Sigmoid colon (tissue), 6 donors: ENCODE measurements at regions not wholly inside any gene's neighbourhood (a gene's known extent, or its start where the extent isn't known, plus 50 kb on each side); places are given as distances from the start of the nearest gene placed in this dataset.

Experiments used
- DNase-seq: peaks from one replicate; pipeline ENCODE4 v3.0.0-alpha.2; 2019
- H3K27ac ChIP-seq, 4 donors: fragments of 200-600 bp; sonication (generic); one replicate each; pipeline ENCODE4 v1.5.1; 2016 to 2019; ENCODE audit warnings: mild to moderate bottlenecking in 1 of 4
- H3K27me3 ChIP-seq, 3 donors: fragments of 200-600 bp; sonication (generic); one replicate each; pipeline ENCODE4 v1.5.1; 2019; ENCODE audit warnings: mild to moderate bottlenecking in 1 of 3
- H3K36me3 ChIP-seq, 4 donors: fragments of 200-600 bp; sonication (generic); one replicate each; pipeline ENCODE4 v1.5.1; 2016 to 2019
- H3K4me1 ChIP-seq, 4 donors: fragments of 200-600 bp; sonication (generic); one replicate each; pipeline ENCODE4 v1.5.1; 2017 to 2019
- H3K4me3 ChIP-seq, 4 donors: fragments of 200-600 bp; sonication (generic); one replicate each; pipeline ENCODE4 v1.5.1; 2017 to 2019; ENCODE audit warnings: mild to moderate bottlenecking in 2 of 4, moderate library complexity in 1 of 4
- H3K9me3 ChIP-seq, 4 donors: fragments of 200-600 bp in 3 of 4; sonication (generic) in 3 of 4; one replicate each; pipeline versions ENCODE4 v1.5.1 to v1.6.1; 2013 to 2019
- EP300 ChIP-seq, 4 donors: sonication (generic); formaldehyde crosslinking; IDR thresholded peaks; one replicate each; pipeline ENCODE4 v1.6.1; 2017; ENCODE audit warnings: antibody characterized with exemption in 4 of 4
- POLR2A ChIP-seq, 2 donors: fragments of 450-650 bp; IDR thresholded peaks; one replicate each; pipeline ENCODE4 v1.6.1; 2016; ENCODE audit warnings: antibody characterized with exemption in 2 of 2, mild to moderate bottlenecking in 2 of 2, moderate library complexity in 2 of 2
- POLR2AphosphoS5 ChIP-seq, 4 donors: sonication (generic); formaldehyde crosslinking; IDR thresholded peaks; one replicate each; pipeline ENCODE4 v1.6.1; 2017; ENCODE audit warnings: antibody characterized with exemption in 4 of 4
- WGBS, 2 donors: extraction: QIAGEN DNeasy Blood & Tissue Kit; methylation state at CpG; one replicate each; pipeline ENCODE4 v1.1.7; 2013; 5-methylcytosine and 5-hydroxymethylcytosine counted together
- intact Hi-C: fragments of 100-400 bp; cut with DNase I; formaldehyde crosslinking; loops from one replicate; pipeline ENCODE4 v1.15.1; 2023
- TF ChIP-seq, protein P1 (sequence below), 4 experiments: fragments of 450-650 bp in 3 of 4; fragments of 200-600 bp in 1 of 4; IDR thresholded peaks; one replicate each; pipeline ENCODE4 v1.5.1; 2016 to 2019; ENCODE audit warnings: antibody characterized with exemption in 4 of 4, mild to moderate bottlenecking in 3 of 4, moderate library complexity in 2 of 4
- donor health status: healthy with polysubstance abuse.
- donor health status: healthy.

DNA sequence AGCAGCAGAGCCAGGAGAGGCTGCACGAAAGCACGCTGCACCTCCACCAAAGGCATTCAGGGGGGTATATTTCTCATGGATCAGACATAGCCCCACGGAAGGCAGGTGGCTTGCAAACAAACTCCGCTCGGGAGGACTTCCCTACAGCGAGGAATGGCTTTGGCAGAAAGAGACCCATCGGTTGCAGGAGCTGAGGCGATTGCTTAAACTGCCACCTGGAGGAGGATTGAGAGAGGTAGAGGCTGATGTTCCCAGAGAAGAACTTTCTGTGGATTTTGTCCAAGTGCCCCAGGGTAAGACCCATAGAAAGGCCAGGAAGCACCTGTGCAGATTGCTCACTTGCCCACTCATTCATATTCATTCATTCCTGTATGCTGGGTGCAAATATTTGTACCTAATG, 89.1 kb downstream of the NEUROD6 start:
- no peaks in the 10 kb centered on the region for H3K4me1 ChIP-seq
- no peak overlapping the region for H3K27ac ChIP-seq
- H3K36me3 ChIP-seq = no peaks in the 10 kb centered on the region
- WGBS, 2 donors = 62 to 81% methylated on average over 8 of the region's 8 CpGs
- H3K27me3 ChIP-seq = no peaks in the 10 kb centered on the region
- no peak overlapping the region for H3K4me3 ChIP-seq
- no peaks in the 10 kb centered on the region for H3K9me3 ChIP-seq
- no peak for DNase-seq
- intact Hi-C loops = no loop called here
- TF ChIP-seq EP300 (IDR thresholded peaks at IDR 0.05) (no peak), POLR2A (IDR thresholded peaks at IDR 0.05) (no peak), POLR2AphosphoS5 (IDR thresholded peaks at IDR 0.05) (no peak)
- TF ChIP-seq, protein P1, sequence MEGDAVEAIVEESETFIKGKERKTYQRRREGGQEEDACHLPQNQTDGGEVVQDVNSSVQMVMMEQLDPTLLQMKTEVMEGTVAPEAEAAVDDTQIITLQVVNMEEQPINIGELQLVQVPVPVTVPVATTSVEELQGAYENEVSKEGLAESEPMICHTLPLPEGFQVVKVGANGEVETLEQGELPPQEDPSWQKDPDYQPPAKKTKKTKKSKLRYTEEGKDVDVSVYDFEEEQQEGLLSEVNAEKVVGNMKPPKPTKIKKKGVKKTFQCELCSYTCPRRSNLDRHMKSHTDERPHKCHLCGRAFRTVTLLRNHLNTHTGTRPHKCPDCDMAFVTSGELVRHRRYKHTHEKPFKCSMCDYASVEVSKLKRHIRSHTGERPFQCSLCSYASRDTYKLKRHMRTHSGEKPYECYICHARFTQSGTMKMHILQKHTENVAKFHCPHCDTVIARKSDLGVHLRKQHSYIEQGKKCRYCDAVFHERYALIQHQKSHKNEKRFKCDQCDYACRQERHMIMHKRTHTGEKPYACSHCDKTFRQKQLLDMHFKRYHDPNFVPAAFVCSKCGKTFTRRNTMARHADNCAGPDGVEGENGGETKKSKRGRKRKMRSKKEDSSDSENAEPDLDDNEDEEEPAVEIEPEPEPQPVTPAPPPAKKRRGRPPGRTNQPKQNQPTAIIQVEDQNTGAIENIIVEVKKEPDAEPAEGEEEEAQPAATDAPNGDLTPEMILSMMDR (IDR thresholded peaks at IDR 0.05) = no peak

DNA sequence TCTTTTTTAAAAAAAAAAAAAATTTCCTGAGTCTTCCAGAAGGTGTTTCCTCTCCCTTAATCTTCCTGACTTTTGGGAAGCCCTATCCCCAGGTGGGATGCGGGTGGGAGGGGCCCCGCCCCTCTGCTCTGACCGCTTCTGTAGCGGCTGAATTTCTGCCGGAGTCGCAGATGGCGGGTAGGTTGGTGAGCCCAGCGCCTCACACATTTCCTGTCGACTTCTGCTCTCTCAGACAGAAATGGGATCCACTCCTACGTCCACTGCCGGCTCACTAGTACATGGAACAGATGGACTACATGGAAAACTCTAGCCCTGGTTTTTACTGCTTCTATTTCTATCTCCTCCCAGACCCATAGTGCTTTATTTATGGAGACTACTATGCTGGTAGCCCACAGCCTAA, 90.9 kb downstream of the NEUROD6 start:
- no peak overlapping the region for H3K4me3 ChIP-seq
- WGBS, 2 donors = 43 to 65% methylated on average over 11 of the region's 11 CpGs
- H3K27me3 ChIP-seq = no peaks in the 10 kb centered on the region
- H3K4me1 ChIP-seq = no peaks in the 10 kb centered on the region
- TF ChIP-seq POLR2AphosphoS5 (IDR thresholded peaks at IDR 0.05) (no peak), POLR2A (IDR thresholded peaks at IDR 0.05) (no peak), EP300 (IDR thresholded peaks at IDR 0.05) (no peak)
- TF ChIP-seq, protein P1 (IDR thresholded peaks at IDR 0.05) = no peak
- H3K9me3 ChIP-seq = no peaks in the 10 kb centered on the region
- DNase-seq = no peak
- H3K36me3 ChIP-seq = no peaks in the 10 kb centered on the region
- H3K27ac ChIP-seq = no peak overlapping the region
- intact Hi-C loops = no loop called here

DNA sequence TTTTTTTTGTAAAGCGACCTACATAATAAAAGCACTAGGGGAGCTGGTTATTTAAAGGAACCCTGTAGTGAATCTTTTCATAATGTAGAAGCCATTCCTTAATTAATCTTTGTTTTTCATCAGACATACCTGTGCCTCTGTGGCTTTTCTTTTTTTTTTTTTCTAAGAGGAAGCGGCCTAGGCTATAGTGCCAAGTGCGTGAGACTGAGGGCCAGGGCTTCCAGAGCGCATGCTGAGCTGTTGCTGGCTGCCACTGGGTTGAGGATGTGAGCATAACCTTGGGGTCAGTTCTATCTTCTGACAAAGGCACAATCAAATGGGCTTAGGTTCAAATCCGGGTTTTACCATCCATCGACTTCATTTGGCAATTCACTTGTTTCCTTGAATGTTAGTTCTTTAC, 103.7 kb downstream of the NEUROD6 start:
- Histone ChIP-seq H3K4me3 (no peak overlapping the region), H3K27ac (no peak overlapping the region), H3K27me3 (no peaks in the 10 kb centered on the region), H3K4me1 (no peaks in the 10 kb centered on the region), H3K36me3 (no peaks in the 10 kb centered on the region), H3K9me3 (no peaks in the 10 kb centered on the region)
- no peak for DNase-seq
- 90 to 92% methylated on average over 6 of the region's 6 CpGs for WGBS, 2 donors
- TF ChIP-seq EP300 (IDR thresholded peaks at IDR 0.05) (no peak), POLR2A (IDR thresholded peaks at IDR 0.05) (no peak), POLR2AphosphoS5 (IDR thresholded peaks at IDR 0.05) (no peak)
- TF ChIP-seq, protein P1 (IDR thresholded peaks at IDR 0.05) = no peak
- intact Hi-C loops = no loop called here

DNA sequence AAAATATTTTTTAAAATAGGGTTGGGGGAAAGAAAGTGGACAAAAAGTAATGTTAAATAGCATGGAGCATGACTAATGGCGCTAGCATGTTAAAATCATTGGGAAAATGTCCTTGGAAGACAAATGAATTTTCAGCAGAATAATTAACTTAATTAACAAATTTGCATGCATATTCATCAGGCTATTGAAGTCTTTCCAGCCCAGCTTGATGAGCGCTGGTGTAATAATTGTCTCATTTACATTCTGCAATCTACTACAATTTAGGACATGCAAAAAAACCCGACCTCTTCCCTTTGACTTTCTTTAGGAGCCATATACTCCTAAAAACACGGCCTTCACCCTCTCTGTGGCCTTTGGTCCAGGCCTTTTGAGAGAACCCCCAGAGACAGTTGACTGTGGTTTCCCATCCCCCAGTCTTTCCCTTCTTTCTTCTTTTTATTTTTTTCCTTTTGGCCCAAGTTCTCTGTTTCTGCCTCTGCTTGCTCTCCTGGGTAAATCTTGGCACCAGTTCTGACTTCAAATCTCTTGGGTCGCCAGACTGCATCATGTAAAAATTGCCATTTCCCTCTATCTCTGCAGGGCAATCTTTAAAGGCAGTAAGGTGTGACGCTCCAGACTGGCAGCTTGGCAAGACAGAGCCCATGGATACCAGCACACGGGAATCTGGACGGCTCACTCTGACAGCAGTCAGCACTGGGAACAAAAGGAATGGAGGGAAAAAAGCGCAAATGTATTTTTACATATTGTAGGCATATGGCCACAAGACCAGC, 105.5 kb downstream of the NEUROD6 start:
- TF ChIP-seq, protein P1 (IDR thresholded peaks at IDR 0.05) = no peak
- TF ChIP-seq POLR2AphosphoS5 (IDR thresholded peaks at IDR 0.05) (no peak), EP300 (IDR thresholded peaks at IDR 0.05) (no peak), POLR2A (IDR thresholded peaks at IDR 0.05) (no peak)
- intact Hi-C loops = no loop called here
- Histone ChIP-seq H3K36me3 (no peaks in the 10 kb centered on the region), H3K4me3 (no peak overlapping the region), H3K4me1 (no peaks in the 10 kb centered on the region), H3K27ac (no peak overlapping the region), H3K27me3 (no peaks in the 10 kb centered on the region), H3K9me3 (no peaks in the 10 kb centered on the region)
- WGBS, 2 donors = 80 to 84% methylated on average over 9 of the region's 9 CpGs
- no peak for DNase-seq

DNA sequence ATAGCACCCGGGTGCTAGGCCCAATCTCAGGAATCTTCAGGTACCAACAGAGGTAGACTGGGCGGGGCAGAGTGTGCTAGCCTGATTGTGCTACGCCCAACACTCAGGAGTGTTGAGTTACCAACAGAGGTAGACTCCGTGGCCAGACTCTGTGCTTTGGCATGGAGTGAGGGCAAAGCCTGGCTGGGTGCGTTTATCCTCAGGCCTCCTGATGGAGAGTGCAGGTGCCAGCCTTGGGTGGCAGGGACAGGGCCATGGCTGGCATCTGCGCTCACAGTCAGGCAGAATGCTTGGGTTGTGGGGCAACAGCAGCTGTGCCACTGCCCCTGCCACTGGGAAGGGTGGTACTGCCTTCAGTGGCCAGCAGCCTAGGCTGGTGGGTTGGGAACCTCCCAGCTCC, 111.6 kb downstream of the NEUROD6 start:
- no peaks in the 10 kb centered on the region for H3K36me3 ChIP-seq
- H3K4me3 ChIP-seq = no peak overlapping the region
- H3K27me3 ChIP-seq = no peaks in the 10 kb centered on the region
- TF ChIP-seq POLR2AphosphoS5 (IDR thresholded peaks at IDR 0.05) = no peak
- TF ChIP-seq EP300 (IDR thresholded peaks at IDR 0.05) = no peak
- TF ChIP-seq, protein P1 (IDR thresholded peaks at IDR 0.05) = no peak
- no peak for TF ChIP-seq POLR2A (IDR thresholded peaks at IDR 0.05)
- H3K4me1 ChIP-seq = no peaks in the 10 kb centered on the region
- DNase-seq = no peak
- 88% methylated on average over 6 of the region's 6 CpGs for WGBS, 2 donors
- H3K27ac ChIP-seq = no peak overlapping the region
- intact Hi-C loops = no loop called here
- peaks cover 0 to 3% (median 0%) of the 10 kb centered on the region in 4 donors for H3K9me3 ChIP-seq
